ENCODE measurements at regions not wholly inside any gene's neighbourhood (a gene's known extent, or its start where the extent isn't known, plus 50 kb on each side); places are given as distances from the start of the nearest gene placed in this dataset.
A peak's percentile ranks its signal among the peaks of the same experiment; 100 is the strongest.

DNA sequence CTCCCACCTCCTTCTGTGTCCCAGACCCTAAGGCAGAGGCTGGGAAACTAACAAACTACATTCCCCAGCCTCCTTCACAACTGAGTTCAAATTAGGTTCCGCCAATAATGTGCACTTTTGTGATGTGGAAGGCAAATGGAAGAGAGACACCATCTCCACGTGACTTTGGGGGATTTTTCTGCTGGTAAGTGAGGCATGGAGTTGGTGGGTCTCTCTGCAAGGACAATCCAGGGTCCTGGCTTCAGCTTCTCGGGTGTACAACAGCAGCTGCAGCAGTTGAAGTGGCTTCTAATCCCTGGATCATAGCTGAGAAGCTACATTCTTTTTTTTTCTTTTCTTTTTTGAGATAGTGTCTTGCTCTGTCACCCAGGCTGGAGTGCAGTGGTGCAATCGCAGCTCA lies 58.9 kb upstream of the GATA2 start:
- 22% methylated on average over 4 of the region's 4 CpGs for WGBS (ENCODE audit: insufficient coverage, insufficient replicate concordance, low lambda C conversion rate, missing lambda C conversion rate)
- Histone ChIP-seq H3K27me3 (replicated peaks in 1 of 2; ENCODE audit: control insufficient read depth in 2 of 2, insufficient read depth in 2 of 2, low read length in 1 of 2) (peaks cover 4 to 5% of the 10 kb centered on the region in 2 experiments), H3K9ac (ENCODE audit: control insufficient read depth, insufficient read depth, low read length) (no peak overlapping the region), H2AFZ (ENCODE audit: control insufficient read depth, low read depth, low read length) (no peak overlapping the region), H3K4me3 (no peak overlapping the region), H3K4me2 (ENCODE audit: control insufficient read depth, insufficient read depth) (no peak overlapping the region), H3K79me2 (ENCODE audit: control insufficient read depth, insufficient read depth, low read length) (no peaks in the 10 kb centered on the region), H4K20me1 (ENCODE audit: control insufficient read depth, insufficient read depth) (no peaks in the 10 kb centered on the region), H3K27ac (ENCODE audit: control insufficient read depth, insufficient read depth) (no peak overlapping the region), H3K4me1 (ENCODE audit: control insufficient read depth, insufficient read depth, low read length) (no peaks in the 10 kb centered on the region), H3K36me3 (ENCODE audit: control insufficient read depth in 2 of 2, insufficient read depth in 2 of 2, low read length in 1 of 2) (no peaks in the 10 kb centered on the region), H3K9me3 (replicated peaks; ENCODE audit: control insufficient read depth, insufficient read depth, low read length) (no peaks in the 10 kb centered on the region)
- in situ Hi-C loops (cut with MboI) (no loop called here), intact Hi-C loops (cut with micrococcal nuclease; ENCODE audit: unreplicated experiment) (no loop called here)
- ChIA-PET RAD21 (ENCODE audit: unreplicated experiment) (no interaction called here), POLR2A (no interaction called here), CTCF (no interaction called here), SMC1A (ENCODE audit: uncharacterized antibody, unreplicated experiment) (no interaction called here)
- TF ChIP-seq HCFC1 (IDR thresholded peaks at IDR 0.05; ENCODE audit: low read length): peak; percentile 35
- peak; percentile 65; the same call in 1 of the 2 replicates for TF ChIP-seq RAD51 (IDR thresholded peaks at IDR 0.05)
- no peak for TF ChIP-seq ZNF217 (IDR thresholded peaks at IDR 0.05)
- peak; percentile 16 for TF ChIP-seq USF1 (IDR thresholded peaks at IDR 0.05; ENCODE audit: borderline replicate concordance, extremely low read length, insufficient read depth, low read depth, low read length)
- DNase-seq (ENCODE audit: low read depth, low spot score) (no peak), FAIRE-seq (no peak), ATAC-seq (no peak)
- no TSS peak for BruUV-seq (replicated peaks)

DNA sequence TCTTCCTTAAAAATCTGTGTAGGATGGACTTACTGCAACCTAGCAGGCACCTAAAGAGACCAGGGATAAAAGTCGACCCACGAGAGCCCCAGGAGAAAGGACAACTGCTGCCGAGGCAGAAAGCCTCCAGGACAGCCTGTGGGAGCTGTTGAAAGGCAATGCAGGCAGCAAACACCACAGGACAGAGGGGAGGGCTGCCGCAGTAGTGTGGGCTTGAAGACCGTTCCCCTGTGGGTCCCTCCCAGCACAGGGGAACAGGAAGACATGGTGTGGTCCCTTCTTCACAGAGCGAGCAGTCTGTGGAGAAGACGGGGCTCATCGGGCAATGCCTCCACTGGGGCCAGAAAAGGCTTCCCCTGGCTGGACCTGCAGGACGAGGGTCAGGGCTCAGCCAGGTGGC lies 58.5 kb upstream of the GATA2 start:
- Histone ChIP-seq H3K36me3 (ENCODE audit: control insufficient read depth in 2 of 2, insufficient read depth in 2 of 2, low read length in 1 of 2) (no peaks in the 10 kb centered on the region), H3K9me3 (replicated peaks; ENCODE audit: control insufficient read depth, insufficient read depth, low read length) (no peaks in the 10 kb centered on the region), H3K9ac (ENCODE audit: control insufficient read depth, insufficient read depth, low read length) (no peak overlapping the region), H3K4me3 (no peak overlapping the region), H4K20me1 (ENCODE audit: control insufficient read depth, insufficient read depth) (no peaks in the 10 kb centered on the region), H3K4me1 (ENCODE audit: control insufficient read depth, insufficient read depth, low read length) (no peaks in the 10 kb centered on the region), H2AFZ (ENCODE audit: control insufficient read depth, low read depth, low read length) (no peak overlapping the region), H3K27ac (ENCODE audit: control insufficient read depth, insufficient read depth) (no peak overlapping the region), H3K27me3 (replicated peaks in 1 of 2; ENCODE audit: control insufficient read depth in 2 of 2, insufficient read depth in 2 of 2, low read length in 1 of 2) (peaks cover 4 to 5% of the 10 kb centered on the region in 2 experiments), H3K4me2 (ENCODE audit: control insufficient read depth, insufficient read depth) (no peak overlapping the region), H3K79me2 (ENCODE audit: control insufficient read depth, insufficient read depth, low read length) (no peaks in the 10 kb centered on the region)
- intact Hi-C loops (cut with micrococcal nuclease; ENCODE audit: unreplicated experiment): no loop called here
- TF ChIP-seq CBFB (IDR thresholded peaks at IDR 0.05; ENCODE audit: low read depth) (no peak), PAX8 (IDR thresholded peaks at IDR 0.05) (no peak), MEF2A (IDR thresholded peaks at IDR 0.05; ENCODE audit: insufficient read depth, low read depth, low read length) (no peak), FOS (IDR thresholded peaks at IDR 0.05; ENCODE audit: borderline replicate concordance, extremely low read depth, insufficient read length) (no peak), EED (IDR thresholded peaks at IDR 0.05; ENCODE audit: low read depth) (no peak), TCF3 (IDR thresholded peaks at IDR 0.05; ENCODE audit: borderline replicate concordance, insufficient read depth, low read depth, low read length) (no peak), ZSCAN29 (IDR thresholded peaks at IDR 0.05) (no peak), BCL11A (IDR thresholded peaks at IDR 0.05; ENCODE audit: low read depth, low read length) (no peak), NBN (IDR thresholded peaks at IDR 0.05) (no peak)
- FAIRE-seq (no peak), ATAC-seq (no peak), DNase-seq (ENCODE audit: low read depth, low spot score) (no peak)
- ChIA-PET SMC1A (ENCODE audit: uncharacterized antibody, unreplicated experiment) (no interaction called here), POLR2A (no interaction called here), RAD21 (ENCODE audit: unreplicated experiment) (no interaction called here), CTCF (no interaction called here)
- in situ Hi-C loops (cut with MboI): no loop called here
- WGBS (ENCODE audit: insufficient coverage, insufficient replicate concordance, low lambda C conversion rate, missing lambda C conversion rate): 31% methylated on average over 9 of the region's 9 CpGs
- BruUV-seq (replicated peaks): no TSS peak
